ENCODE measurements at regions not wholly inside any gene's neighbourhood (a gene's known extent, or its start where the extent isn't known, plus 50 kb on each side); places are given as distances from the start of the nearest gene placed in this dataset.
"Not testable (repeated sequence)": the region's sequence is repeated elsewhere in the genome, so short reads cannot be mapped to it uniquely, and the experiment has no call there.

DNA sequence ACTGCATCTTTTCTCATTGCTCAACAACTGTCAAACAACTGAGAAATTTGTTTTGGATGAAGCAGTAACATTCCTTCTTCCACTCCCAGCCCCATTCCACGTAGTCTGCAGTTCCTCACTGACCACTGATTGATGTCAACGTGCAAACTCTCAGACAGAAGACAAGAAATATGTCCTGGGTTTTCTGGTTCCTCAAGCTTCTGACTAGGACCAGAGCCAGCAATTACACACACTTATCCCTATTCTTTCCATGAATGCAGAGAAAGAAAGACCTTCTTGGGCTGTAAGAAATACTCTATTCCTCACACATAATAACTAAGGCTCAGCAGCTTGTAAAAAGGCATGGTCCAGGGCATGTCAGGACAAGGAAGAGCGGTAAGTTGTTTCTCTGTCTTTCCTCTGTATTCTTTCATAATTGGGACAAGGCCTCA is 790.1 kb upstream of the SLC35B3 start:
- DNase-seq, result no peak

DNA sequence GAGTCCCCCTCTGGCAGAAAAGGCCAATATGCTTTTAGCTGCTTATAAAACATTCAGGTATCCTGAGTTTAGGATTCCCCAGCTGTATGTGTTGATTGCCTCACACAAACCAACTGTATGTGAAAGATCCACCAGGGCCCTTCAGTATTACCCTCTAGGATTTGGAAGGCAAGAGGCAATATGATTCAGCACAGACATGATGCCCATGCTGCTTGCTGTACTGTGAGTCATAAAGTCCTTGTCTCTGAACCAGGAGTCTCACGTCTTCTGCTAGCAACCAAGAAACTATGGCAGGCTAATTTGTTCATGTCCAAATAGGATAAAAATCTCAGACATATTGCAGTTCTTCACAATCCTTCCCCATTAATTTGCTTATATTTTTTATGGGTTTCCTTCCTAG is 789.2 kb upstream of the SLC35B3 start:
- DNase-seq, result no peak

DNA sequence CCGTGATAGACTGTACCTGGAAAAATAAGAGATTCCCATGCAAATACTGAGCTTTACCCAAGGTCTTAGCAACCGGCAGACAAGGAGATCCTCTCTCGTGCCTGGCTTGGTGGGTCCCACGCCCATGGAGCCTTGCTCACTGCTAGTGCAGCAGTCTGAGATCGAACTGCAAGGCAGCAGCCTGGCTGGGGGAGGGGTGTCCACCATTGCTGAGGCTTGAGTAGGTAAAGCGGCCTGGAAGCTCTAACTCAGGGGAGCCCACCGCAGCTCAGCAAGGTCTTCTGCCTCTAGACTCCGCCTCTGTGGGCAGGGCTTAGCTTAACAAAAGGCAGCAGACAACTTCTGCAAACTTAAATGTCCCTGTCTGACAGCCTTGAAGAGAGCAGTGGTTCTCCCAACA is 778.4 kb upstream of the SLC35B3 start:
- DNase-seq, result not testable (repeated sequence)

DNA sequence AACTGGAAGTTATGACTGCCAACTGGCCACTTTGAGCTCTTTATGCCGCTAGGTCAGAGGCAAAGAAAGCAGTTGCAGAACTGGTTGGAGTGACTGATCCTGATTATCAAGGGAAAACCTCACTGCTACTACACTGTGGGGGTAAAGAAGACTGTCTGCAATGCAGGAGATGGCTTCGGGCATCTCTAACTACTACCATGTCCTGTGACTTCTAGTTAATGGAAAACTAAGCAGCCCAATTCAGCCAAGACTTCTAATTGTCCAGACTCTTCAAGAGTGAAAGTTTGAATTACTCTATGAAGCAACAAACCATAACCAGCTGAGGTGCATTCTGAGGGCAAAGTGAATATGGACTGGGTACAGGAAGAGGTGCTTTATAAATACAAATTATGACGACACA is 773.6 kb upstream of the SLC35B3 start:
- no peak for DNase-seq

DNA sequence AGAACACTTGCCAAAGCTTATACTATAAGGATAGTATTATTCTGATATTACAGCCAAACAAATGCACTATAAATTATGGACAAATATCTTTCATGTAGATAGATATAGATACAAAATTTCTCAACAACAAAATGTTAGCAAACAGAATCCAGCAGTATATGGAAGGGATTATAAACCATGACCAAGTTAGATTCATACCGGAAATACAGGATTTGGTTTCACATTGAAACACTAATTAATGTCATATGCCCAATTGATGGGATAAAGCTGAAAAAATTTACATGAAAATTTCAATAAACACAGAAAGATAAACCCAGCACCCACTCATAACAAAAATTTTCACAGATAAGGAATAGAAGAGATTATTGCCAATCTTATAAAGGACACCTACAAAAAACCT is 770.3 kb upstream of the SLC35B3 start:
- no peak for DNase-seq

DNA sequence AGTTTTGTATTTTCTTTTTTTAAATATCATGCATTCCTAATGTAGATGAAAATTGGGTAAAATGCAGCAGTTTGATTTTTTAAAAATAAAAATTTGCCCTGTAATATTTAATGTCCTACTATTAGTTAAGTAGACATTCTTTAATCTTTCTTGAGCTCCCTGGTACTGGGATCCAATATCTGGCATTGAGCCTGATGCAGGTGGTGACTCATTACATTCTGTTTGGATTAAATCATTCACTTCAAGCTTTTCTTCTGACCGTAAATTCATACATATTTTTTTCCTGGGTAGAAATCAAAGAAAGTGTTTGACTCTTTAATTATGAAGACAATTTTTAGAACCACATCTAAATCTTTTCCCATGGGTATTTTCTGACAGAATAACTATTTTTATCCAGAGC is 768.8 kb upstream of the SLC35B3 start:
- DNase-seq, result no peak

DNA sequence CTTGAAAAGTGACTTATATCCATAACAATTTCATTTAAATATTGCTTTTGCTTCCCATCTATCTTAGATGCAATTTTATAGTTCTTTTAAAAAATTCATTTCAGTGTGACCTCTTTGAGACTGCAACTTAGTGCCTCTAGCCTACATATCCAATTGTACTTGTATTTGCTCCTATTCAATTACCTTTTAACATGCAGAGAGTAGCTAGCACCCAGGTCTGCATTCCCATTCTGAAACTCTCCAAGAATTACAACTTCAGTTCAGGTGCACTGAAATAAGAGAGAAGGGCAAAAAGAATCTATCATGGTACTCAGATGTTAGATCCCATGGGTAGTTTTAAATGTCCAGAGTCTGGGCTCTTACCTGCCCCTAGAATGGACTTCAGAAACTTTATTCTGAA is 765.4 kb upstream of the SLC35B3 start:
- DNase-seq, result no peak

DNA sequence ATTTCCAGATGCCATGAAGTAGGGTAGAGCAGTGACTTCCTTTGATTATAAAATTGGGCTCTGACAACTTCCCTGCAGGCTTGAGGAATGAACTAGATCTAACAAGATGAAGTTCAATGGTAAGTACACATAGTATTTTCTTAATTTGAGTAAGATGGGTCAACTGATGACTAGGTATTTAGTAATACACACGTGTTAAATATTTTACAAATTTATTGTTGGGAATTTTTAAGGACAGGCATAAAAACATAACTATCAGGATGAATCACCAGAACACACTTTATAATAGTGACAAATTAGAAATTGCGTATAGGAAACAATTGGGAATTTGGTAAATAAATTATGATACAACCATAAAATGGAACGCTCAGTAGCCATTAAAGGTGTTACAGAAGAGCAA is 762.4 kb upstream of the SLC35B3 start:
- no peak for DNase-seq

DNA sequence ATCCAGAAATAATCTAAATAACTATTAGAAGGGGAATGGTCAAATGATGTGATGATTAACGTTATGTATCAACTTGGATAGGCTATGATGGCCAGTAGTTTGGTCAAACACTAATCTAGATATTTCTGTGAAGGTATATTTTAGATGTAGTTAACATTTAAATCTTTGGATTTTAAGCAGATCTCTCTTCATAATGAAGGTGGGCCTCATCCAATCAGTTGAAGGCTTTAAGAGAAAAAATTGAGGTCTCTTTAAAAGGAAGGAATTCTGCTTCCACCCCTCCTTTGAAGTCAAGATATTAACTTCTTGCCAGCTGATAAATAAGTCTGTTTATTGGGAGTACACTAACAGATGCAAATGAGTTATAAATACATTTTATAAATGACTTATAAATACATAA is 760.0 kb upstream of the SLC35B3 start:
- DNase-seq, result no peak

DNA sequence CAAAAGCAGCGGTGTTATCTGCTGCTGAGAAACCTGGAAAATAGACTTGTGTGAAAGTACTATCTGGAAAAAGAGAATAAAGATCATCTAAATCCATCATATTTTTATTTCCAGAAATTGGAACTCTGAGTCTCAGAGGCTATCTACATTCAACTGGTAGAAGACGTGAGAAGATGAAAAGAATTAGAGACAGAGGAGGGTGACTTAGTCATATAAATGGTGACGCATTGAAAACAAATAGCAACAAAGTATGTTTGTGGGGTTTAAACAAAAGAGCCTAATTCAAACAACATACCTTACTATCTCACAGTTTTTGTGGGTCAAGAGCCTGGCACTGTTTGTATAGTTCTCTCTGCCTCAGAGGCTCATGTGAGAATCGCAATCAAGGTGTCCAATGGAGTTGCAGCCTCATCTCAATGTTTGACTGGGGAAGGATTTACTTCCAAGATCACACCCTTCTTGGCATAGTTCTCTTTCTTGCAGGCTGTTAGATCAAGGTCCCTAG is 757.1 kb upstream of the SLC35B3 start:
- DNase-seq, result no peak

DNA sequence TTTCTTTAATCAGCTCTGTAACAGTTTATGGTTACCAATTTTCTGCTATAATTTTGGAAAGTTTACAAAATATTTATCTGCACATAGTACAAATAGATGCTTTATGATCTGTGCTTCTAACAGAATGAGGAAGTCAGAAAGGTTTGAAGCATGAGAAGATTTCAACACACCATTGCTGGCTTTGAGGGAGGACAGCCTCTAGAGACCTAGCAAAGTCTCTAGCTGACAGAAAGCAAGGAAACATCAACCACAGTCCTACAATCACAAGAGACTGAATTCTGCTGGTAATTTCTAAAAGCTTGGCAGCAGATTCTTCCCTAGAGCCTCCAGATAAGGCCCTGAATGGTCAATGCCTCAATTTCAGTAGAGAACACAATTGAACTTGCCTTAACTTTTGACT is 750.8 kb upstream of the SLC35B3 start:
- no peak for DNase-seq

DNA sequence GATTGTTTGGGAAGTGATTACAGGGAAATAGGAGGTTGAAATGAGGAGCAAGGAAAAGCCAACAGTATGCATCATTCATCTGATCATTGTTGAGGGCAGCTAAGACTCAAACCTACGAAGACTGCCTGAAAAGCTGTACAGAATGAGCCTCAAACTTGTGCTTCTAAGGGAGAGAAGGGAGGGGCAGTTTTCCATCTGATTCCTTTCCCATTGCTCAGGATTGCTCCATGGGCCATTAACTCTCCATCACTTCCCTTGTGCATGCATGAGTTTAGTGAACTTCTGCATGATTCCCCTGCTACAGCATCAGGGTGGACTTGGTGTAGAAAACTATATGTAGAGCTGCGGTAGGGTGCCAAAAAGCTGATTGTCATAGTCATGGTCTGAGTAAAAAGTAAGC is 742.7 kb upstream of the SLC35B3 start:
- no peak for DNase-seq

DNA sequence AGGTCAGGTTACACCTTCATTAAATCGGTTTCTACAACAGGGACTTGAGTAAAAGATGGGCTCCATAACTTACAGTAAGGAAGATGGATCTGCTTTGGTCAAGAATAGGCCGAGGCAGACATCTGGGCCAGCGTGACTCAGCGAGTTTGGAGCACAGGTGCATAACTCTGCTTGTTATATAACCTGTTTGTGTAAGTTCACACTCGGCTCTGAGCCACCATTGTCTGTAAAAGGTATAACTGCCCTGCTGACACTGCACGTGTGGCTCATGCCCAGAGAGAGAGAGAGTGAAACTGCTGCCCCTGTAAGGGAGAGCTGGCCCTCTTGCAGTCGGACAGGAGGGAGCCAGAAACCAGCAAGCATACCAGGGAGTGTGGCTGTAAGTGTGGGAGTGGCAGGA is 737.9 kb upstream of the SLC35B3 start:
- DNase-seq, result no peak

DNA sequence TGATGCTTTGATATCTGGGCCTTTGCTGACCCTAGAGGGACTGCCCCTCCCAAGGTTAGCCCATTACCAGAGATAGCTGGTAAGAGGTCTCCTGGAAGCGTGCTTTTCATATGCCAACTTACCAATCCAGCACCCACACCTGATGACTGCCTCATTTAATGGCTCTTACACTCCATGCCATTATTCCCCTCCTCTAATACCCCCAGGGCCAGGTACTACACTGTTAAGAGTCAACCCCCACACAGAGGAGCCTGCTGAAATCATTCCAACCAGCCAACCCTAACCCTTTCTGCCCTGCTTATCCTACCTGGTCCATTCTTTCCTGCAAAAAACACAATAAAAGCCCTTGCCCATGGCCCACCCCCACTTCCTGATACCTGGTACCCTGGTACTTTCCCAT is 736.8 kb upstream of the SLC35B3 start:
- DNase-seq, result no peak

DNA sequence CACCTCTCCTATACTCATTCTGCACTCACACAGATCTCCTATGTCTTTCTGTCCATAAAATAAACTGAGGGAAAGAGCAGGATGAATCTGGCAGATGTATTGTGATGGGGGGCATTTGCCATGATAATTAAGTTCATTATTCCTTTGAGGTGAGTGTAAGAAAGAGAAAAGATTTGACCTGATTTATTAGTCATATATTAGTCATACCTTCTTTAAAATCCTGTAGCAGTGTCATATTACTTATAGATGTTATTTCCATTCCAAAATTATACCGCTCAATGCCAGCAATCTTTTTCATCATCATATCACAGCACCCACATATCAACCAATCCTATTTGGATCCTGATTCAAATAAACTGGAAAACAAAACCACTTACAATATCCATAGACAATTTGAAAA is 733.3 kb upstream of the SLC35B3 start:
- DNase-seq, result no peak

DNA sequence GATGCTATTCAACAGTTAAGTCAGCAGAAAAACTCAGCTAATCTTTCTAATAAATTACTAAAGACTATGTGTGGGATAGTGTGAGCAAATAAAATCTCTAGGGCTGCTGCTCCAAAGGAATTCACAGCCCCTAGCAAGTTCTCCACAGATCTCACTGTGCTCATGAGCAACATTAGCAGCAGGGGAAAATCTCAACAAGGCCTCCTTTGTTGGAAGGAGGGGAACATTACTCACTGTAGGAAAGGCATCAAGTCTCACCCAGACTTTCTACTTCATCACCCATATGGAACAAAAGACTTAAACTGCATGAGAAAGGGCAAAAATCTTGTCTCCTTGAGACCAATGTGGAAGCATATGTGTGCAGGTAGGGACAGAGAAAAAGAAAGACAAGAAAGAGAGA is 726.4 kb upstream of the SLC35B3 start:
- DNase-seq, result no peak

DNA sequence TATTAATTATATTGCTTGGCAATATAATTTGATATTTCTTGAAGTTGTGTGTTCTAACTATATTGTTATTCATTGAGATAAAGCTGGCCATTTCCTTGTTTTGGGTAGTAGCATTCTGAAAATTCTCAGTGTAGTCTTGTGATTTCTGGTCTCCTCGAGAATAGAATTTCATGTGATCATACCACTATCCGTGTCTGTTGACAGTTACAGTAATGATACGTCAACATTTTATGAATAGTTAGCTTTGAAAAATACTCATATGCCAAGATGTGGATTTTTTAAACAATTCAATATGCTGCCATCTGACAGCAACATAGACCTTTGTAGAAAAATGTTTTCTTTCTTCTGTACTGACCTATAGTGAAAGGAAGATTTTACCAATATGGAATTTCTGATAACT is 723.7 kb upstream of the SLC35B3 start:
- DNase-seq, result no peak

DNA sequence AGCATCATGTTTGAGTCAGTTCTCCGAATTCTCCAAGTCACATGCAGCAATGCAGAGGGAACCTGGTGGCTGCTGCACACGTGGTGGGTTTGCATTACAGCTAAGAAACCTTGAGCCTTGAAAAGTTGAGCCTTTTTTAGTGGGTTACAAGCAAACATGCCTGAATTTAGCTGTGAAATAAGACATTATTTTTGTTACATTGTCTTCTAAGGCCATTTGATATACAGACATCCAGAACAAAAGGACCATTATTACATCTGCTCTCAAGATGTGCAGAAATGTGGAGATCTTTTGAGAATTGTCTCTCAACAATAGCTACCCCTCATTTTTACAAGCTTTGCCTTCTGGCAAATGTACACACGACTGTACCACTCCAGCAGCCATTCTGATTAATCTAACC is 720.5 kb upstream of the SLC35B3 start:
- DNase-seq, result no peak

DNA sequence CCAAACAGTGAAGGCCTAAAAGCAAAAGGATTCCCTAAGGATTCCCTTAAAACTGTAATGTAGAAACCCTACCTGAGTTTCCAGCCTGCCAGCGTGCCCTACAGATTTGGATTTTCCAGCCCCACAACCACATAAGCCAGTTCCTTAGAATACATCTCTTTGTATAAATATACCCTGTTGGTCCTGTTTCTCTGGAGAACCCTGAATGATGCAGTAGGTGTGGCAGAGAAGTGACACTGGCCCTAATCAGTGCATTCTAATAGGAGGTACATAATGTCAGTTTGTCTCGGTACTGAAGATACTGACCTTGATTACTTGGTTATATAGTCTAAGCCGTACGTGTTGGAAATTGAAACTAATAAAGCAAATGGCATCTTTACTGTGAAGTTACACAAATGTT is 707.8 kb upstream of the SLC35B3 start:
- DNase-seq, result no peak

DNA sequence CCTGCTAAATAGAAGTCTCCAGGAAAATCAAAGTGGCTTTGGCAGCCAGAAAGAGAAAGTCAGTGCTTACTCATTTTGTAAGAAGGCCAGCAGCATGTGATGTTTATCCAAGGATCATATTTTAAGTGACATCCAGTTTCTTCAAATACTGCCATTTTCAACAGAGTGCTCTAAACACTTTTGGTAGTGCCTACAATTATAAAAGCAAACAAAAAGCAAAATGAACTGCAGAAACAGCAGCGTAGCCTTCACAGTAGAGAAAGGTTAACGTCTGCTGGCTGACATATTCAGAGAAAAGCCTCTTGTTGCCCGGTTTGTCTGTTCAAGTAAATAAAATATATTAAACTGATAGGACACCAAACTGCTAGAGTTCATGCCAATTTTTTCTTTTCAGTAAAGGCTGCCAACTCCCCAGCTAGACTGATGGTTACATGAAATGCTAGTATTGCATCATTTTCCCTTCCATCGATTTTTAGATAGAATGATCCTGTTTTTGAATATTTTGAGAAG is 705.7 kb upstream of the SLC35B3 start:
- no peak for DNase-seq

DNA sequence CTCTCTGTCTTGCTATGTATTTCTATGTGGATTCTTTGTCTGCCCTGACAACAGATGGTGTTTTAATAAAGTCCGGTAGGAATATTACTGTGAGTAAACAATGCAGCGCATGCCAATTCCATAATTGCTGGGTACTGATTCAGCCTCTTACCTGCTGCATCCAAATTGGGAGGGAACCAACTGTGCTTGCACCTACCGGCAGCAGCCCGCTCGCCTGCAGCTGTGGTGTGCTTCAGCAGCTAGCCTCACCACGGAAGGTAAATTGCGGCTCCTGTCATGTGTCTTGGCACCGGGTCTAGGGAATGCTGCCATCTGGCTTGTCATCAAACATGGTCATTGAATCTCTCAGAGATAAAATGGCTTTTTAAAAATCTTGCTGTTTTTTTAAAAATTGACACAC is 704.8 kb upstream of the SLC35B3 start:
- DNase-seq, result no peak

DNA sequence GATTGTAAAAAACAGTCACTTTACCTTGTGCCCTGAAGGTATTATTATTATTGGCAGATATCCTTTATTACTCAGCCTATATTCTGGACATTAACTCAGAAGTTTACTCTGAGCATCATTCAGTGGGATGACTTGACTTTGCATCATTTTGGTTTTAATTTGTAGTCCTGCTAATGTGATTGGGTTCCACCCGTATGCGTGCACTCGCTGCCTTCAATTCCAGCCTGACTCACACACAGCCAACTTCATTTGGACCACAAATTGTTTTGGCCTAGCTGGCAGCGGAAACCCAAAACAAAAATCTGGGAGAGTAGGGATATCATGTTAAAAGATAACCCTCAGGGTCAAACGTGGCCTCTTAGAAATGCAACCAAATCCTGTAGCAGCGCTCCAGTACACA is 704.4 kb upstream of the SLC35B3 start:
- no peak for DNase-seq

DNA sequence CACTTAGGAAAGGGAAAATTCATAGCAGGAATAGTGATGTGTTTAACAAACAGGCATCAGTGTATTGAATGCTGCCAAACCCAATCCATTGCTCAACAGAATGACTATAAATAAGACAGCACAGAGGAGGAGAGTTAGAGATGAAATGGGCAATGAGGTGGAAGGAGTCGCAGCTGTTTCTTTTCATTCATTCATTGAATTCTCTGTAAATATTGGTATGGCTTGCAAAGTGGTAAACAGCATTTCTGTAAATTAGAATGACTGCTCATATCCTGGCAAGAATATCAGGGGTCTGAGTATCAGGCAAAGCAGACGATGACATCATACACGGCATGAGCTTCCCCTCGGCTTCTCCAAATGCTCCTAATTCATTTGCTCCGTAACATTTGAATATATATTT is 703.6 kb upstream of the SLC35B3 start:
- no peak for DNase-seq

DNA sequence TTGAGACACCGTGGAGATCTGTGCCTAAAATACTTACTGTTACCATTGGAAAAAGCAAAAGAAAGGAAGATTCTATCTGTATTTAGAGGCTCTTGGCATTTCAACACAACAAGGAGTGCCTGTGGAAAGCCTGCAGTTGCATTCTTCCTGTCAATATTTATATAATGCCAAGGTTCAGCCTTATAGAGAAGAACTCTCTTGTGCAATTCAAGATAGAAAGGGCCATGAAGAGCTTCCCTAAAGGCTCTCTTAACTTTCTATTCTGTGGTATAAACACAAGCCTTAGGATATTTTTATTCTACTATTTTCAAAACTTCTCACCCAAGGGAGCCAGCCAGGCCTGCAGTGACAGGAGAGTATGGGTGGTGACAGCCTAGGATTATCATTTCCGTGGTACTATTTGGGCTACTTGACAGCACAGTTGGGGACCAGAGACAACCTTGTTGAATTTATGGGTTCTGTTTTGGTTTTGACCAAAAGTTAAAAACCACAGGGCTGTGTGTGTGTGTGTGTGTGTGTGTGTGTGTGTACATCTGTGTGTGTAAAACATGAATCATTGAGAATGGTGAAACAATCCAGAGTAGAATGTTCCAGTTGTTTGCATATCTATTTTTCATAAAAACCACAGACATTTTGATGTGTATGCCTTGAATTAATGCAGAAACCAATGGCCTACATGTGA is 700.9 kb upstream of the SLC35B3 start:
- DNase-seq, result no peak

DNA sequence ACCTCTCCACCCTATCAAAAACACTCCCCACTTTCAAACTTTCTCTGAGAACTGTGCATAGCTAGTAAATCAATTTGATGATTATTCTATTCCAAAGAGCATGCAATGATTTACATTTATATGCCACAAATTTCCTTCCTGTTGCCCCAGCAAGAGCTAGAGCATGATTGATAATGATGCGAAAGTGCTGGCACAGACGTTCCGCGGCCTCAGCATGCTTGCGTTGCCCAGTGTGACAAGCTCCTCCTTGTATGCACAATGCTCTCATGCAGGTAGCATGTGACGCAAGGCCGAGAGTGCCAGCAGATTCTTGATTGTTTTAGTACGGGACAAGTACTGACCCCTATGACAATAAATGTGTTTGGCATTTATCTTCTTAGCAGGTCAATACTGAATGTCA is 696.3 kb upstream of the SLC35B3 start:
- no peak for DNase-seq
